ENCODE measurements at regions not wholly inside any gene's neighbourhood (a gene's known extent, or its start where the extent isn't known, plus 50 kb on each side); places are given as distances from the start of the nearest gene placed in this dataset.

- H3K27me3 ChIP-seq (ENCODE audit: control insufficient read depth, insufficient read depth) = no peaks in the 10 kb centered on the region
- no peaks in the 10 kb centered on the region for H3K4me1 ChIP-seq (ENCODE audit: control insufficient read depth, insufficient read depth, low read length)
- intact Hi-C loops (cut with DNase I) = no loop called here
- WGBS = 81% methylated on average over 3 of the region's 3 CpGs
- ATAC-seq = no peak
- no peak for DNase-seq
- H3K9me3 ChIP-seq (ENCODE audit: control insufficient read depth, low read length) = no peaks in the 10 kb centered on the region
- H3K27ac ChIP-seq (ENCODE audit: low read length) = no peak overlapping the region
- H3K4me3 ChIP-seq (ENCODE audit: low read length) = no peak overlapping the region
These were observed 332.7 kb downstream of the CBLN1 start for GRCh38 chr16:48948911-48949310.

- intact Hi-C loops (cut with DNase I) = no loop called here
- no peak for ATAC-seq
- H3K4me1 ChIP-seq (ENCODE audit: control insufficient read depth, insufficient read depth, low read length) = peaks cover 5% of the 10 kb centered on the region
- H3K27ac ChIP-seq (ENCODE audit: low read length) = no peak overlapping the region
- no peaks in the 10 kb centered on the region for H3K27me3 ChIP-seq (ENCODE audit: control insufficient read depth, insufficient read depth)
- H3K4me3 ChIP-seq (ENCODE audit: low read length) = no peak overlapping the region
- no peak for DNase-seq
- no peaks in the 10 kb centered on the region for H3K9me3 ChIP-seq (ENCODE audit: control insufficient read depth, low read length)
- 16% methylated on average over 3 of the region's 3 CpGs for WGBS
These were observed 334.3 kb downstream of the CBLN1 start for GRCh38 chr16:48947371-48947713.

DNA sequence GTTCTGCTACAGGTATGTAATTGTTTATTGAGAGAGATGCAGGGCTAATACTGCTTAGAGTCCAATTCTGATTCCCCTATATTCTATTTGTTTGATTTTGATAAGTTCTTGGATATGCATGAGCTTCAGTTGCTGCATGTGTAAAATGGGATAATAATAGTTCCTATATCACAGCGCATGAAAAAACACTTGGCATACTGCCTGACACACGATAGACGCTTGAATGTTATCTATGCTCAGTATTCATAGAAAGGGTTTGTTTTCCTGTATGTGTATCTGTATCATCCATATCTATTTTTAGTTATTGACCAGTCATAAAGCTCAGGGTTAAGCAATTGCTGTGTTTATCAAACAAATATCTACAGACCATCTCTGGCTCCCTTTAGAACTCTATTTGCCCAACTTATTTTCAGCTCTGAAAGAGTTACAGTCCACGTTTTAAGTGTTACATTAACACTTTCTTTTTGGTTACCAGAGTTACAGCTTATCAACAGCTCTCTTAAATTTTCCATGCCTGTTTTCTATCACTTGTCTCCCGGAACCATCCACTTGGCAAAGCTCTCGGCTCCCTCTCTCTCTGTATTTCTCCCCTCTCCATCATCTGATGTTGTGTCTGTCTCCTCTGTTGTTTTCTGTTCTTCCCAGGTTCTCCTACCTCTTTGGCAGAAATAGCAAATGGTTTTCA is 334.8 kb downstream of the CBLN1 start:
- DNase-seq (no peak), ATAC-seq (peak; percentile 54 to 72)
- Histone ChIP-seq H3K4me1 (ENCODE audit: control insufficient read depth, insufficient read depth, low read length) (peaks cover 5% of the 10 kb centered on the region), H3K27me3 (ENCODE audit: control insufficient read depth, insufficient read depth) (no peaks in the 10 kb centered on the region), H3K9me3 (ENCODE audit: control insufficient read depth, low read length) (no peaks in the 10 kb centered on the region), H3K27ac (ENCODE audit: low read length) (no peak overlapping the region), H3K4me3 (ENCODE audit: low read length) (no peak overlapping the region)
- intact Hi-C loops (cut with DNase I) = no loop called here
- WGBS = 11% methylated on average over 6 of the region's 6 CpGs

DNA sequence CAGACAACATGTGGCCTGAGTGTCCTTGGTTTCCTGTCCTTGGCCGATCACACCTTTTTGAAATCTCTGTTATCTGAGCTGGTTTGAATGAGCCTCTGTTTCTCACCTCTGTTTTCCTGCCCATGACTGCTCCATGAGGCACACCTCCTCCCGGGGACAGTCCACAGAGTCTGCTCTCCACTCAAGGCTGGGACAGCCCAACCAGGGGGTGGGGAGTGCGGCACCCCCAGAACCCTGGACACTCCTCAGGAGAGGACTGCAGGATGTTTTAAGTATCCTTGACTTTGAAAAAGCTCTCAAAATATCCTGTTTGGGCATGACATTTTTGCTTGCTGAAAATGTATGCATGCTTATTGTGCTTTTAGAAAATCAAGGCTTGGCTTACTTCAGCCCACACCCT is 333.0 kb upstream of the N4BP1 start:
- Histone ChIP-seq H3K27ac (ENCODE audit: low read length) (no peak overlapping the region), H3K27me3 (ENCODE audit: control insufficient read depth, insufficient read depth) (no peaks in the 10 kb centered on the region), H3K4me1 (ENCODE audit: control insufficient read depth, insufficient read depth, low read length) (peaks cover 5% of the 10 kb centered on the region), H3K4me3 (ENCODE audit: low read length) (no peak overlapping the region), H3K9me3 (ENCODE audit: control insufficient read depth, low read length) (no peaks in the 10 kb centered on the region)
- 51% methylated on average over 3 of the region's 3 CpGs for WGBS
- ATAC-seq (peak in 1 of 2 donors; percentile 22), DNase-seq (no peak)
- intact Hi-C loops (cut with DNase I) = no loop called here

GRCh38 chr16:48936811-48937210 is 326.8 kb upstream of the N4BP1 start:
- no peaks in the 10 kb centered on the region for H3K9me3 ChIP-seq (ENCODE audit: control insufficient read depth, low read length)
- no peaks in the 10 kb centered on the region for H3K4me1 ChIP-seq (ENCODE audit: control insufficient read depth, insufficient read depth, low read length)
- WGBS = 79% methylated on average over 5 of the region's 5 CpGs
- H3K27me3 ChIP-seq (ENCODE audit: control insufficient read depth, insufficient read depth) = no peaks in the 10 kb centered on the region
- ATAC-seq (no peak), DNase-seq (no peak)
- H3K27ac ChIP-seq (ENCODE audit: low read length) = no peak overlapping the region
- no peak overlapping the region for H3K4me3 ChIP-seq (ENCODE audit: low read length)
- intact Hi-C loops (cut with DNase I) = no loop called here

DNA sequence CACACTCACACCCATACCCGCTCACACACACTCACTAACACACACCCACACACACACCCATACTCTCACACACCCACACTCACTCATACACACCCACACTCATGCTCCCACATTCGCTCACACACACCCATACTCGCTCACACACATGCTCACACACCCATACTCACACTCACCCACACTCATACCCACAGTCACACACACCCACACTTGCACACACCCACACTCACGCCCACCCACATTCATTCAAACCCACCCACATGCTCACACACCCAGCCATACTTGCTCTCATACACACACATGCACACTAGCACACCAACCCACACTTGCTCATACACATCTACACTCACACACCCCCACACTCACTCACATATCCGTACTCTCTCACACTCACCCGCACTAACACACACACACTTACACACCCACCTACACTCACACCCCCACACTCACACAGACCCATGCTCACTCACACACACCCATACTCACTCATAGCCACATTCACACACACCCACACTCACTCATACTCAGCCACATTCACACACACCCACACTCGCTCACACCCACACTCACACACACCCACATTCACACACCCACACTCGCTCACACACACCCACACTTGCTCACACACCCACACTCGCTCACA is 322.4 kb upstream of the N4BP1 start:
- Histone ChIP-seq H3K27me3 (ENCODE audit: control insufficient read depth, insufficient read depth) (no peaks in the 10 kb centered on the region), H3K9me3 (ENCODE audit: control insufficient read depth, low read length) (no peaks in the 10 kb centered on the region), H3K27ac (ENCODE audit: low read length) (no peak overlapping the region), H3K4me3 (ENCODE audit: low read length) (no peak overlapping the region), H3K4me1 (ENCODE audit: control insufficient read depth, insufficient read depth, low read length) (no peaks in the 10 kb centered on the region)
- 79% methylated on average over 9 of the region's 9 CpGs for WGBS
- DNase-seq = no peak
- ATAC-seq = peak in 1 of 2 donors; percentile 31
- intact Hi-C loops (cut with DNase I) = no loop called here

DNA sequence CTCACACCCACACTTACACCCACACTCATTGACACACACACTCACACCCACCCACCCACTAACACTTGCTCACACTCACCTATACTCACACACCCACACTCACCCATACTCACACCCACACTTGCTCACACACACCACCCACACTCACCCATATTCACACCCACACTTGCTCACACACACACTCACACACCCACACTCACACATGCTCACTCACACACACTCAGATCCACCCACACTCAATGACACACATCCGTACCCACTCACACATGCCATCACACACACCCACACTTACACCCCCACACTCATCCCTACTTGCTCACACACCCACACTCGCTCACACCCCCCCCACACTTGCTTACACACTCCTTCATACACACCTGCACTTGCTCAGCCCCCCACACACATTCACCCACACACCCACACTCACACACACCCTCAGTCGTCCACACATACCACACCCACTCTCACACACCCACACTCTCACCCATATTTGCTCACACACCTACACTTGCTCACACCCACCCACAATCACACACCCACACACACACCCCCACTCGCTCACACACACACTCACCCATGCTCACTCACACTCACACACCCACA is 321.1 kb upstream of the N4BP1 start:
- 89% methylated on average over 4 of the region's 4 CpGs for WGBS
- intact Hi-C loops (cut with DNase I) = no loop called here
- Histone ChIP-seq H3K27me3 (ENCODE audit: control insufficient read depth, insufficient read depth) (no peaks in the 10 kb centered on the region), H3K4me3 (ENCODE audit: low read length) (no peak overlapping the region), H3K9me3 (ENCODE audit: control insufficient read depth, low read length) (no peaks in the 10 kb centered on the region), H3K4me1 (ENCODE audit: control insufficient read depth, insufficient read depth, low read length) (no peaks in the 10 kb centered on the region), H3K27ac (ENCODE audit: low read length) (no peak overlapping the region)
- ATAC-seq (no peak), DNase-seq (no peak)

GRCh38 chr16:48919791-48920190 is 309.8 kb upstream of the N4BP1 start:
- ATAC-seq (no peak), DNase-seq (no peak)
- Histone ChIP-seq H3K4me3 (ENCODE audit: low read length) (no peak overlapping the region), H3K9me3 (ENCODE audit: control insufficient read depth, low read length) (no peaks in the 10 kb centered on the region), H3K27me3 (ENCODE audit: control insufficient read depth, insufficient read depth) (no peaks in the 10 kb centered on the region), H3K27ac (ENCODE audit: low read length) (no peak overlapping the region), H3K4me1 (ENCODE audit: control insufficient read depth, insufficient read depth, low read length) (no peaks in the 10 kb centered on the region)
- 87% methylated on average over 6 of the region's 6 CpGs for WGBS
- intact Hi-C loops (cut with DNase I) = no loop called here

- WGBS = 79% methylated on average over 4 of the region's 4 CpGs
- Histone ChIP-seq H3K27ac (ENCODE audit: low read length) (no peak overlapping the region), H3K27me3 (ENCODE audit: control insufficient read depth, insufficient read depth) (no peaks in the 10 kb centered on the region), H3K4me1 (ENCODE audit: control insufficient read depth, insufficient read depth, low read length) (no peaks in the 10 kb centered on the region), H3K9me3 (ENCODE audit: control insufficient read depth, low read length) (no peaks in the 10 kb centered on the region), H3K4me3 (ENCODE audit: low read length) (no peak overlapping the region)
- ATAC-seq (no peak), DNase-seq (no peak)
- intact Hi-C loops (cut with DNase I) = no loop called here
These were observed 308.7 kb upstream of the N4BP1 start for GRCh38 chr16:48918520-48919258.

DNA sequence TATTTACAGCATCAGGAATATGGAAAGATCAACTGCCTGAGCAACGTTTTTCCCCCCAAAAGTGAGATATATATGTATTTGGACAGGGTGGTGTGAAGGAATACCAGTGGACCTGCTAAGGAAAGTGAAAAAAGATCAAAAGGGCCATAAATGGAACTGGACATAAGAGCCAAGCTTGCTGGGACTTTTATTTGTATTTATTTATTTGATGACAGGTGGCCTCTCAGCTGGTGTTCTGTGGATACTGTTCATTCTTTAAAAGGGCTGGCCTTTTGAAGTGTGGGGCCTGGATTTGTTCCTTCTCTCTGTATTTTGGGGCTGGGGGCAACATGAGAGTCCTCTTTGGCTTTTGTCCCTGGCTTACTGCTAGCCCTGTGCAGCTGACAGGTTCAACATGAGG is 306.6 kb upstream of the N4BP1 start:
- Histone ChIP-seq H3K4me3 (ENCODE audit: low read length) (no peak overlapping the region), H3K4me1 (ENCODE audit: control insufficient read depth, insufficient read depth, low read length) (no peaks in the 10 kb centered on the region), H3K27me3 (ENCODE audit: control insufficient read depth, insufficient read depth) (no peaks in the 10 kb centered on the region), H3K27ac (ENCODE audit: low read length) (no peak overlapping the region), H3K9me3 (ENCODE audit: control insufficient read depth, low read length) (no peaks in the 10 kb centered on the region)
- intact Hi-C loops (cut with DNase I) = no loop called here
- DNase-seq (no peak), ATAC-seq (no peak)
- WGBS = 41% methylated on average over 1 of the region's 1 CpG

DNA sequence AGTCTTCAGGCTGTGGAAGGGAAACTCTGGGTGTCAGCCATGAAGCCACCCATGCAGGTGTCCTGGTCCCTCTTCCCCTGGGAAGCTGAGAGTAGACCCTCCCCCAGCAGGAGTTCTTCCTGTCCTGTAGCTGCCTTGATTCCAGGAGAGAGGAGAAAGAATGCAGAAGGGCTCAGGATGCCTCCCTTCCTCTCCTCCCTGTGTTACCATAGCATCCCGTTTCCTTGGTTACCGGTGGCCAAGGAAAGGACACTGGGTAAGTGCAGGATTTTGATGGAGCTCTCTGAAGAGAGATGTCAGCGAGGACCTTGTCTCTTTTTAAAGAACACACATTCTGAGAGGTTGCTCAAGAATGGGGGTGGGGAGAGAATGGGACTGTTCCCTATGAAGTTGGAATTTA is 304.1 kb upstream of the N4BP1 start:
- Histone ChIP-seq H3K4me3 (ENCODE audit: low read length) (no peak overlapping the region), H3K4me1 (ENCODE audit: control insufficient read depth, insufficient read depth, low read length) (no peaks in the 10 kb centered on the region), H3K27ac (ENCODE audit: low read length) (no peak overlapping the region), H3K27me3 (ENCODE audit: control insufficient read depth, insufficient read depth) (no peaks in the 10 kb centered on the region), H3K9me3 (ENCODE audit: control insufficient read depth, low read length) (no peaks in the 10 kb centered on the region)
- WGBS = 71% methylated on average over 3 of the region's 3 CpGs
- intact Hi-C loops (cut with DNase I) = no loop called here
- ATAC-seq = no peak
- DNase-seq = no peak
